ENCODE measurements at regions not wholly inside any gene's neighbourhood (a gene's known extent, or its start where the extent isn't known, plus 50 kb on each side); places are given as distances from the start of the nearest gene placed in this dataset.

- no peaks in the 10 kb centered on the region for H3K9me3 ChIP-seq
- no peaks in the 10 kb centered on the region for H3K27me3 ChIP-seq
- TF ChIP-seq POLR2A (IDR thresholded peaks at IDR 0.05) (no peak), CTCF (IDR thresholded peaks at IDR 0.05) (no peak)
- 41 to 64% methylated on average over 2 of the region's 2 CpGs for WGBS, 2 donors
- H3K4me1 ChIP-seq: no peaks in the 10 kb centered on the region
- intact Hi-C loops (cut with DNase I; ENCODE audit: low total_unique reads): no loop called here
- H3K4me3 ChIP-seq: no peak overlapping the region
- H3K36me3 ChIP-seq (ENCODE audit: low read depth, missing control alignments): no peaks in the 10 kb centered on the region
- DNase-seq: no peak
- no peak overlapping the region for H3K27ac ChIP-seq
Observed at GRCh38 chr10:107496594-107496993, 332.1 kb upstream of the SORCS1 start.

- intact Hi-C loops (cut with DNase I; ENCODE audit: low total_unique reads): no loop called here
- Histone ChIP-seq H3K9me3 (no peaks in the 10 kb centered on the region), H3K27me3 (no peaks in the 10 kb centered on the region), H3K4me1 (no peaks in the 10 kb centered on the region), H3K27ac (no peak overlapping the region), H3K4me3 (no peak overlapping the region), H3K36me3 (ENCODE audit: low read depth, missing control alignments) (no peaks in the 10 kb centered on the region)
- 77 to 78% methylated on average over 1 of the region's 1 CpG for WGBS, 2 donors
- TF ChIP-seq POLR2A (IDR thresholded peaks at IDR 0.05) (no peak), CTCF (IDR thresholded peaks at IDR 0.05) (no peak)
- no peak for DNase-seq
Observed at GRCh38 chr10:107492389-107492788, 327.9 kb upstream of the SORCS1 start.

- H3K4me3 ChIP-seq: no peak overlapping the region
- H3K27me3 ChIP-seq: no peaks in the 10 kb centered on the region
- no peaks in the 10 kb centered on the region for H3K9me3 ChIP-seq
- 97 to 98% methylated on average over 2 of the region's 2 CpGs for WGBS, 2 donors
- no peak overlapping the region for H3K27ac ChIP-seq
- no peaks in the 10 kb centered on the region for H3K4me1 ChIP-seq
- TF ChIP-seq POLR2A (IDR thresholded peaks at IDR 0.05) (no peak), CTCF (IDR thresholded peaks at IDR 0.05) (no peak)
- DNase-seq: no peak
- intact Hi-C loops (cut with DNase I; ENCODE audit: low total_unique reads): no loop called here
- H3K36me3 ChIP-seq (ENCODE audit: low read depth, missing control alignments): no peaks in the 10 kb centered on the region
Observed at GRCh38 chr10:107490389-107490788, 325.9 kb upstream of the SORCS1 start.

- Histone ChIP-seq H3K27me3 (no peaks in the 10 kb centered on the region), H3K4me3 (no peak overlapping the region), H3K36me3 (ENCODE audit: low read depth, missing control alignments) (no peaks in the 10 kb centered on the region), H3K4me1 (no peaks in the 10 kb centered on the region), H3K27ac (no peak overlapping the region), H3K9me3 (no peaks in the 10 kb centered on the region)
- no peak for DNase-seq
- intact Hi-C loops (cut with DNase I; ENCODE audit: low total_unique reads): no loop called here
- 83 to 87% methylated on average over 4 of the region's 4 CpGs for WGBS, 2 donors
- no peak for TF ChIP-seq CTCF (IDR thresholded peaks at IDR 0.05)
- no peak for TF ChIP-seq POLR2A (IDR thresholded peaks at IDR 0.05)
Observed at GRCh38 chr10:107487284-107487683, 322.8 kb upstream of the SORCS1 start.

DNA sequence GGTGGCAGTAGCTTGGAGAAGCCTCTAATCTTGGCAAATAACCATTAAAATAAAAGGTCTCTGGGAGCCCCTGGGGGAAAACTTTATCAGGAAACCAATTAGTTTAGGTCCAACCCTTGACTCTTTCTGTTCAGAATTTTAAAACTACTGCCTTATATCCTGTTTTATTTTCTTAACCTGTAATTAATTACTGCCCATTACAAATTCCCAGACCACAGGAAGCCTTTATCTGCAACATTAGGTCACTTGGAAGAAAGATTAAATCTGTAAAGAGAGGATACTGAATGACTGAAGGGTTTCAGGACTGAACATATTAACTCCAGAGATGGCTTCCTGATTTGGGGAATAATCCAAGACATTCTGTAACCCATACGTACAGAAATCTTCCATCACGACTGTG lies 320.5 kb upstream of the SORCS1 start:
- no peaks in the 10 kb centered on the region for H3K9me3 ChIP-seq
- H3K27me3 ChIP-seq: no peaks in the 10 kb centered on the region
- no peak for TF ChIP-seq POLR2A (IDR thresholded peaks at IDR 0.05)
- TF ChIP-seq CTCF (IDR thresholded peaks at IDR 0.05): no peak
- intact Hi-C loops (cut with DNase I; ENCODE audit: low total_unique reads): no loop called here
- H3K36me3 ChIP-seq (ENCODE audit: low read depth, missing control alignments): no peaks in the 10 kb centered on the region
- no peak overlapping the region for H3K27ac ChIP-seq
- DNase-seq: no peak
- WGBS, 2 donors: 67 to 69% methylated on average over 2 of the region's 2 CpGs
- no peaks in the 10 kb centered on the region for H3K4me1 ChIP-seq
- H3K4me3 ChIP-seq: no peak overlapping the region

Measured in testis (tissue), 2 donors.